GM21526 (cell line): ENCODE measurements at regions not wholly inside any gene's neighbourhood (a gene's known extent, or its start where the extent isn't known, plus 50 kb on each side); places are given as distances from the start of the nearest gene placed in this dataset.
A peak's percentile ranks its signal among the peaks of the same experiment; 100 is the strongest.

Experiments
- ATAC-seq: cut with Tn5 transposase; IDR thresholded peaks from one replicate; pipeline ENCODE4 v1.9.1; 2021; ENCODE audit warnings: moderate library complexity; ENCODE audit not compliant: unreplicated experiment, low FRiP score

- ATAC-seq, result no peak
These were observed 427.8 kb upstream of the SEMA3D start for GRCh38 chr7:85614684-85615083.

- ATAC-seq, result no peak
These were observed 425.7 kb upstream of the SEMA3D start for GRCh38 chr7:85612514-85612913.

- no peak for ATAC-seq
These were observed 421.9 kb upstream of the SEMA3D start for GRCh38 chr7:85608804-85609203.

GRCh38 chr7:85602196-85602595, 415.3 kb upstream of the SEMA3D start:
- ATAC-seq, result no peak

- no peak for ATAC-seq
These were observed 413.5 kb upstream of the SEMA3D start for GRCh38 chr7:85600395-85600794.

GRCh38 chr7:85596827-85597226, 410.0 kb upstream of the SEMA3D start:
- no peak for ATAC-seq

GRCh38 chr7:85595750-85596178, 408.9 kb upstream of the SEMA3D start:
- ATAC-seq, result no peak

- ATAC-seq, result no peak
These were observed 406.5 kb upstream of the SEMA3D start for GRCh38 chr7:85593355-85593754.

GRCh38 chr7:85587785-85588184, 400.9 kb upstream of the SEMA3D start:
- ATAC-seq, result no peak

- ATAC-seq, result no peak
These were observed 399.2 kb upstream of the SEMA3D start for GRCh38 chr7:85586091-85586490.

- ATAC-seq, result no peak
These were observed 396.5 kb upstream of the SEMA3D start for GRCh38 chr7:85583131-85583953.

GRCh38 chr7:85573844-85574243, 387.0 kb upstream of the SEMA3D start:
- ATAC-seq, result no peak

GRCh38 chr7:85573346-85573745, 386.5 kb upstream of the SEMA3D start:
- no peak for ATAC-seq

GRCh38 chr7:85570898-85571297, 384.0 kb upstream of the SEMA3D start:
- ATAC-seq, result no peak

- ATAC-seq, result peak; percentile 83
These were observed 381.1 kb upstream of the SEMA3D start for GRCh38 chr7:85567983-85568382.

- ATAC-seq, result no peak
These were observed 379.4 kb upstream of the SEMA3D start for GRCh38 chr7:85566095-85566794.

- no peak for ATAC-seq
These were observed 378.4 kb upstream of the SEMA3D start for GRCh38 chr7:85565276-85565675.

- no peak for ATAC-seq
These were observed 378.0 kb upstream of the SEMA3D start for GRCh38 chr7:85564861-85565260.

- no peak for ATAC-seq
These were observed 374.9 kb upstream of the SEMA3D start for GRCh38 chr7:85561706-85562105.

GRCh38 chr7:85554236-85555178, 367.7 kb upstream of the SEMA3D start:
- ATAC-seq, result peak; percentile 86
